Parathyroid adenoma (tissue), 2 donors: ENCODE measurements at regions not wholly inside any gene's neighbourhood (a gene's known extent, or its start where the extent isn't known, plus 50 kb on each side); places are given as distances from the start of the nearest gene placed in this dataset.
"Not testable (repeated sequence)": the region's sequence is repeated elsewhere in the genome, so short reads cannot be mapped to it uniquely, and the experiment has no call there.

Source experiments
- H2AFZ ChIP-seq: fragments of 300-600 bp; sonication (generic); one replicate; pipeline ENCODE4 v1.7.0; 2017; ENCODE audit warnings: antibody characterized with exemption, mild to moderate bottlenecking
- H3K27ac ChIP-seq: fragments of 300-600 bp; sonication (generic); one replicate; pipeline ENCODE4 v1.7.0; 2017
- H3K27me3 ChIP-seq: fragments of 300-600 bp; sonication (generic); one replicate; pipeline ENCODE4 v1.7.0; 2017; ENCODE audit warnings: low read length; ENCODE audit not compliant: control insufficient read depth, insufficient read depth
- H3K36me3 ChIP-seq: fragments of 300-600 bp; sonication (generic); one replicate; pipeline ENCODE4 v1.7.0; 2017; ENCODE audit warnings: low read length; ENCODE audit not compliant: control insufficient read depth, insufficient read depth
- H3K4me1 ChIP-seq: fragments of 300-600 bp; sonication (generic); one replicate; pipeline ENCODE4 v1.7.0; 2017; ENCODE audit warnings: control low read depth
- H3K4me2 ChIP-seq: fragments of 300-600 bp; sonication (generic); one replicate; pipeline ENCODE4 v1.7.0; 2017; ENCODE audit warnings: low read length
- H3K4me3 ChIP-seq: fragments of 300-600 bp; sonication (generic); one replicate; pipeline ENCODE4 v1.7.0; 2017; ENCODE audit warnings: low read depth, low read length
- H3K79me2 ChIP-seq: fragments of 300-600 bp; sonication (generic); one replicate; pipeline ENCODE4 v1.7.0; 2017; ENCODE audit warnings: control low read depth
- H3K9ac ChIP-seq: fragments of 300-600 bp; sonication (generic); one replicate; pipeline ENCODE4 v1.7.0; 2017; ENCODE audit warnings: mild to moderate bottlenecking
- H3K9me3 ChIP-seq: fragments of 300-600 bp; sonication (generic); one replicate; pipeline ENCODE4 v1.7.0; 2017; ENCODE audit warnings: low read length; ENCODE audit not compliant: control insufficient read depth
- CTCF ChIP-seq: fragments of 300-600 bp; sonication (generic); IDR thresholded peaks from one replicate; pipeline ENCODE4 v1.7.0; 2017; ENCODE audit warnings: antibody characterized with exemption, mild to moderate bottlenecking
- donor health status: primary hyperparathyroidism.

GRCh38 chr10:33012306-33012705 lies 54.3 kb upstream of the ITGB1 start:
- no peak overlapping the region for H3K27ac ChIP-seq
- no peaks in the 10 kb centered on the region for H3K27me3 ChIP-seq
- H2AFZ ChIP-seq: no peak overlapping the region
- no peak overlapping the region for H3K9ac ChIP-seq
- no peaks in the 10 kb centered on the region for H3K79me2 ChIP-seq
- no peak overlapping the region for H3K4me2 ChIP-seq
- H3K9me3 ChIP-seq: no peaks in the 10 kb centered on the region
- H3K4me1 ChIP-seq: no peaks in the 10 kb centered on the region
- H3K36me3 ChIP-seq: no peaks in the 10 kb centered on the region
- no peak overlapping the region for H3K4me3 ChIP-seq
- TF ChIP-seq CTCF: no peak

GRCh38 chr10:33010132-33011037 lies 52.4 kb upstream of the ITGB1 start:
- Histone ChIP-seq H3K36me3 (no peaks in the 10 kb centered on the region), H3K9ac (no peak overlapping the region), H3K27ac (no peak overlapping the region), H2AFZ (no peak overlapping the region), H3K27me3 (no peaks in the 10 kb centered on the region), H3K4me1 (no peaks in the 10 kb centered on the region), H3K4me3 (no peak overlapping the region), H3K79me2 (no peaks in the 10 kb centered on the region), H3K4me2 (no peak overlapping the region), H3K9me3 (no peaks in the 10 kb centered on the region)
- no peak for TF ChIP-seq CTCF

- Histone ChIP-seq H3K9ac (no peak overlapping the region), H3K79me2 (no peaks in the 10 kb centered on the region), H3K4me2 (no peak overlapping the region), H2AFZ (peak overlapping the region; percentile 70), H3K4me3 (no peak overlapping the region), H3K9me3 (no peaks in the 10 kb centered on the region), H3K27ac (no peak overlapping the region), H3K4me1 (peaks cover 3% of the 10 kb centered on the region), H3K36me3 (no peaks in the 10 kb centered on the region), H3K27me3 (no peaks in the 10 kb centered on the region)
- TF ChIP-seq CTCF: no peak
These were observed 51.5 kb upstream of the ITGB1 start for GRCh38 chr10:33009244-33010131.

DNA sequence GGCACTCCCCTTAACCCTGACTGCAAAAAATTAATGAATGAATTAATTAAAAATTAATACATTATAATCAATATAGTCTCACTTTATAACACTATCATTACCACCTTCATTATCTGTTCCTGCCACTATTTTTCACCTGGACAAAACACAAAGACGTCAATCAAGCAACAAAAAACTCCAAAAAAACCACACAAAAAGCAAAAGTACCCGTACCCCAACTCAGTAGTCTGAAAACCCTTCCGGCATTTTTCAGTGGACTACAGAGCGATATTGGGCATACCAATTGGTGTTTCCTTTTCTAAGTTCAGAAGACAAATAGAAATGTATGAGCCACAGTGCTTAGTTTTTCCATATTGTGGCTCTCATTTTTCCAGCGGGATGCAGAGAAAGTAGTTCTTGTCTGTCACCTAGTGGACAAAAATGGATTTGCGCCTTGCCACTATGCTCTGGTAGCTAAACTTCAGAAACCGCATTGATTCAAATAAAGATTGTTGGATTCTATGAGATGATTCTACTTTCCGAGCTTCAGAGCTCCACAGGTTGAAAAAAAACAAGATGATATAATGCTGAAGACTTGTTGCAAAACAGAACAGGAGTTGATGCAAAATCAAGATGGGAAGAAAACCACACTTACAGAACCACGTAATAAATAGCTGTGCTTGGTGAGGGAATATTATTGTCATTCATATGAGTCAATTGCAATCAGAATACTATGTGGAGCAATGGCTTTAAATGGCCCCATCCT lies 50.6 kb upstream of the ITGB1 start:
- H3K27me3 ChIP-seq: no peaks in the 10 kb centered on the region
- no peaks in the 10 kb centered on the region for H3K79me2 ChIP-seq
- H2AFZ ChIP-seq: peak overlapping the region; percentile 70
- peak overlapping the region; percentile 29 for H3K4me3 ChIP-seq
- H3K4me2 ChIP-seq: peak overlapping the region; percentile 67
- no peak overlapping the region for H3K9ac ChIP-seq
- TF ChIP-seq CTCF: peak; percentile 99
- H3K36me3 ChIP-seq: no peaks in the 10 kb centered on the region
- no peaks in the 10 kb centered on the region for H3K9me3 ChIP-seq
- H3K27ac ChIP-seq: no peak overlapping the region
- H3K4me1 ChIP-seq: peaks cover 3% of the 10 kb centered on the region

DNA sequence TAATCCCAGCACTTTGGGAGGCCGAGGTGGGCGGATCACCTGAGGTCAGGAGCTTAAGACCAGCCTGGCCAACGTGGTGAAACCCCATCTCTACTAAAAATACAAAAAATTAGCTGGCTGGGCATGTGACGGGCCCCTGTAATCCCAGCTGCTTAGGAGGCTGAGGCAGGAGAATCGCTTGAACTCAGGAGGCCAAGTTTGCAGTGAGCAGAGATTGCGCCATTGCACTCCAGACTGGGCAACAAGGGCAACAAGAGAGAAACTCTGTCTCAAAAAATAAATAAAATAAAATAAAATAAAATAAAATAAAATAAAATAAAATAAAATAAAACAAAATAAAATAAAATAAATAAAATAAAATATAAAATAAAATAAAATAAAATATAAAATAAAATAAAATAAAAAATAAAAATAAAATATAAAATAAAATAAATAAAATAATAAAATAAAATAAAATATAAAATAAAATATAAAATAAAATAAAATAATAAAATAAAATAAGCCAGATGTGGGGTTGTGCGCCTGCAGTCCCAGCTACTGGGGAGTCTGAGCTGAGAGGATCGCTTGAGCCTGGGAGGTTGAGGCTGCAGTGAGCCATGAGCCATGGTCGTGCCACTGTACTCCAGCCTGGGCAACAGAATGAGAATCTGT lies 49.8 kb upstream of the ITGB1 start:
- H2AFZ ChIP-seq, H3K9ac ChIP-seq, H3K36me3 ChIP-seq, H3K9me3 ChIP-seq, H3K27me3 ChIP-seq, H3K79me2 ChIP-seq, H3K27ac ChIP-seq, H3K4me3 ChIP-seq, H3K4me2 ChIP-seq, H3K4me1 ChIP-seq: not testable (repeated sequence)
